HEK293 (cell line): ENCODE measurements at regions not wholly inside any gene's neighbourhood (a gene's known extent, or its start where the extent isn't known, plus 50 kb on each side); places are given as distances from the start of the nearest gene placed in this dataset.

Source experiments
- BCL6B ChIP-seq: fragments of 450-650 bp; formaldehyde crosslinking; IDR thresholded peaks from 2 replicates; pipeline ENCODE4 v1.5.1; 2017; ENCODE audit warnings: missing biosample characterization, missing genetic modification characterization
- CTCF ChIP-seq: fragments of 450-650 bp; formaldehyde crosslinking; IDR thresholded peaks from 2 replicates; pipeline ENCODE4 v1.5.1; 2016; ENCODE audit warnings: missing biosample characterization, missing genetic modification characterization
- OSR2 ChIP-seq: fragments of 450-650 bp; formaldehyde crosslinking; IDR thresholded peaks from 2 replicates; pipeline ENCODE4 v1.5.1; 2016; ENCODE audit warnings: missing biosample characterization, missing genetic modification characterization
- RBAK ChIP-seq: fragments of 450-650 bp; formaldehyde crosslinking; IDR thresholded peaks from 2 replicates; pipeline ENCODE4 v1.5.1; 2016; ENCODE audit warnings: missing biosample characterization, missing genetic modification characterization
- SCRT2 ChIP-seq: fragments of 450-650 bp; formaldehyde crosslinking; IDR thresholded peaks from 2 replicates; pipeline ENCODE4 v1.5.1; 2016; ENCODE audit warnings: missing biosample characterization, missing genetic modification characterization
- ZBTB26 ChIP-seq: fragments of 450-650 bp; formaldehyde crosslinking; optimal IDR thresholded peaks from 2 replicates; pipeline ENCODE3; 2016; ENCODE audit warnings: missing biosample characterization, mild to moderate bottlenecking, missing genetic modification characterization
- ZFP69B ChIP-seq: fragments of 450-650 bp; formaldehyde crosslinking; IDR thresholded peaks from 2 replicates; pipeline ENCODE4 v1.5.1; 2016; ENCODE audit warnings: missing biosample characterization, missing genetic modification characterization
- ZNF202 ChIP-seq: fragments of 450-650 bp; formaldehyde crosslinking; IDR thresholded peaks from 2 replicates; pipeline ENCODE4 v1.5.1; 2016; ENCODE audit warnings: missing biosample characterization, missing genetic modification characterization, borderline replicate concordance
- ZNF248 ChIP-seq: fragments of 450-650 bp; formaldehyde crosslinking; IDR thresholded peaks from 2 replicates; pipeline ENCODE4 v1.5.1; 2017; ENCODE audit warnings: missing biosample characterization, missing genetic modification characterization
- ZNF266 ChIP-seq: fragments of 450-650 bp; formaldehyde crosslinking; IDR thresholded peaks from 2 replicates; pipeline ENCODE4 v1.5.1; 2016; ENCODE audit warnings: missing biosample characterization, missing genetic modification characterization, low read depth
- ZNF274 ChIP-seq, 2 experiments: fragments of 200-500 bp in 1 of 2; fragments of 450-650 bp in 1 of 2; sonication (Bioruptor generic) in 1 of 2; formaldehyde crosslinking in 1 of 2; IDR thresholded peaks; 2 replicates each; pipeline versions ENCODE4 v1.5.1 to v1.6.1; 2014 to 2016; ENCODE audit warnings: borderline replicate concordance in 1 of 2, inconsistent platforms in 1 of 2, low read length in 1 of 2, missing biosample characterization in 1 of 2, missing genetic modification characterization in 1 of 2
- ZNF48 ChIP-seq: fragments of 450-650 bp; formaldehyde crosslinking; IDR thresholded peaks from 2 replicates; pipeline ENCODE4 v1.5.1; 2016; ENCODE audit warnings: missing biosample characterization, missing genetic modification characterization
- ZNF530 ChIP-seq: fragments of 450-650 bp; formaldehyde crosslinking; IDR thresholded peaks from 2 replicates; pipeline ENCODE4 v1.5.1; 2016; ENCODE audit warnings: low read depth, missing biosample characterization, missing genetic modification characterization
- ZNF544 ChIP-seq: fragments of 450-650 bp; formaldehyde crosslinking; IDR thresholded peaks from 2 replicates; pipeline ENCODE4 v1.5.0; 2017; ENCODE audit warnings: missing biosample characterization, missing genetic modification characterization
- ZNF580 ChIP-seq: fragments of 450-650 bp; formaldehyde crosslinking; IDR thresholded peaks from 2 replicates; pipeline ENCODE4 v1.5.1; 2016; ENCODE audit warnings: missing biosample characterization, missing genetic modification characterization
- ZNF600 ChIP-seq: fragments of 450-650 bp; formaldehyde crosslinking; IDR thresholded peaks from 2 replicates; pipeline ENCODE4 v1.5.1; 2016; ENCODE audit warnings: missing biosample characterization, missing genetic modification characterization
- ZNF626 ChIP-seq: fragments of 450-650 bp; sonication (Bioruptor Pico); formaldehyde crosslinking; IDR thresholded peaks from 2 replicates; pipeline ENCODE4 v1.5.1; 2018; ENCODE audit warnings: missing biosample characterization, missing genetic modification characterization, inconsistent platforms
- ZNF677 ChIP-seq: fragments of 450-650 bp; IDR thresholded peaks from 2 replicates; pipeline ENCODE4 v1.5.0; 2018; ENCODE audit warnings: missing biosample characterization, mild to moderate bottlenecking, missing genetic modification characterization, moderate library complexity
- ZNF692 ChIP-seq: fragments of 450-650 bp; formaldehyde crosslinking; IDR thresholded peaks from 2 replicates; pipeline ENCODE4 v1.5.1; 2016; ENCODE audit warnings: missing biosample characterization, missing genetic modification characterization
- ZNF704 ChIP-seq: fragments of 450-650 bp; formaldehyde crosslinking; IDR thresholded peaks from 2 replicates; pipeline ENCODE4 v1.5.1; 2016; ENCODE audit warnings: missing biosample characterization, missing genetic modification characterization
- ZNF777 ChIP-seq: fragments of 450-650 bp; formaldehyde crosslinking; IDR thresholded peaks from 2 replicates; pipeline ENCODE4 v1.5.1; 2017; ENCODE audit warnings: missing biosample characterization, missing genetic modification characterization, borderline replicate concordance
- ZNF785 ChIP-seq: fragments of 450-650 bp; formaldehyde crosslinking; IDR thresholded peaks from 2 replicates; pipeline ENCODE4 v1.5.1; 2016; ENCODE audit warnings: missing biosample characterization, missing genetic modification characterization
- ZNF792 ChIP-seq: fragments of 450-650 bp; formaldehyde crosslinking; IDR thresholded peaks from 2 replicates; pipeline ENCODE4 v1.5.1; 2016; ENCODE audit warnings: missing biosample characterization, missing genetic modification characterization
- ZSCAN5A ChIP-seq: fragments of 450-650 bp; formaldehyde crosslinking; IDR thresholded peaks from 2 replicates; pipeline ENCODE4 v1.5.1; 2016; ENCODE audit warnings: missing biosample characterization, missing genetic modification characterization
- ZXDB ChIP-seq: fragments of 450-650 bp; formaldehyde crosslinking; IDR thresholded peaks from 2 replicates; pipeline ENCODE4 v1.5.1; 2016; ENCODE audit warnings: missing biosample characterization, missing genetic modification characterization
- TF ChIP-seq, protein P1 (sequence below): fragments of 450-650 bp; formaldehyde crosslinking; IDR thresholded peaks from 2 replicates; pipeline ENCODE4 v1.5.1; 2016; ENCODE audit warnings: missing biosample characterization, missing genetic modification characterization
- TF ChIP-seq, protein P2 (sequence below): fragments of 450-650 bp; formaldehyde crosslinking; IDR thresholded peaks from 2 replicates; pipeline ENCODE4 v1.5.1; 2016; ENCODE audit warnings: missing biosample characterization, missing genetic modification characterization

DNA sequence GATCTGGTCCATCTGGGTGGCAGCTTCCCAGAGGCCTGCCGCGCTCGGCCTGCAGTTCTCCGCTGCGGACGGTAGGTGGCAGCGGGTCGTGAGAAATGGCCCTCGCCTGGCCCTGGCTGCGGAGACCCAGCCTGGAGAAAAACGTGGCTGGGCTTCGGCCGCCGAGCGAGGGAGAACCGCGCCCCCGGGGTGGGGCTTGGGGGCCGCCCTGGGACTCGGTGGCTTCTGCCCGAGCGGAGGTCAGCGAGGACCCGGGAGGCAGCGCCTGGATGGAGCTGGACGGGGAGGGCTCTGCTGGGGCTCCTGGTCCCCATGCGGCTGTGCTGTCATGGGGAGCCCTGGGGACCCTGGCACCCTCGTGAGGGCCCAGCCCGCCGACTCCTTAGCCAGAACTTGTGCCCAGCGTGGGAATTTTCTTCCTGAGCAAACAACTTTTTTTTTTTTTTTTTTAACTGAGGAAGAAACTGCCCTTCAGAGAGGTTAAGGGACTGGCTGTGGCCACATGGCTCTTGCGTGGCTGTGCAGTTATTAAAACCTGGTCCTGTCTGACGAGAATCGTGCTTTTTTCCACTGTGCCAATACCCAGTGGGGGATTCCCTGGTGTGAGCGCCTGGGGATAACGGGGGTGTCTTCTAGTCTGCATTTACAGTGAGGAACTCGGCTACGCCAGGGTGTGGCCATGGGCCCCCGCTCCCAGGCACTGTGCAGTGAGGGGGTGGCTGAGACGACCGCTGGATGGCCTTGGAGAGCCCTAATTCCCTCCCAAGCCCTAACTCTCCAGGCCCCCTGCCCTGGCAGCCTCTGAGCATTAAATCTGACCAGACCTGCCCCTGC lies 535.6 kb downstream of the INSC start (continued):
- no peak for TF ChIP-seq ZNF704 (tag by site-specific recombination)
- no peak for TF ChIP-seq ZFP69B (tag by site-specific recombination)
- TF ChIP-seq ZNF677 (tag by site-specific recombination), result no peak
- no peak for TF ChIP-seq ZNF248 (tag by site-specific recombination)
- no peak for TF ChIP-seq ZNF530 (tag by site-specific recombination)
- TF ChIP-seq ZNF544 (tag by site-specific recombination), result no peak
- no peak for TF ChIP-seq ZNF600
- TF ChIP-seq ZXDB (tag by site-specific recombination), result peak; percentile 68
- TF ChIP-seq CTCF (tag by site-specific recombination), result peak; percentile 95
- TF ChIP-seq ZNF792 (tag by site-specific recombination), result no peak
- TF ChIP-seq, protein P1, sequence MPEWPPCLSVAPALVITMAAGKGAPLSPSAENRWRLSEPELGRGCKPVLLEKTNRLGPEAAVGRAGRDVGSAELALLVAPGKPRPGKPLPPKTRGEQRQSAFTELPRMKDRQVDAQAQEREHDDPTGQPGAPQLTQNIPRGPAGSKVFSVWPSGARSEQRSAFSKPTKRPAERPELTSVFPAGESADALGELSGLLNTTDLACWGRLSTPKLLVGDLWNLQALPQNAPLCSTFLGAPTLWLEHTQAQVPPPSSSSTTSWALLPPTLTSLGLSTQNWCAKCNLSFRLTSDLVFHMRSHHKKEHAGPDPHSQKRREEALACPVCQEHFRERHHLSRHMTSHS (tag by site-specific recombination), result no peak
- TF ChIP-seq ZNF274 (IDR thresholded peaks at IDR 0.05; ENCODE audit: low read length), result no peak
- TF ChIP-seq ZNF274 (tag by site-specific recombination; IDR thresholded peaks at IDR 0.05; ENCODE audit: borderline replicate concordance), result no peak
- no peak for TF ChIP-seq ZNF202 (tag by site-specific recombination)
- no peak for TF ChIP-seq RBAK (tag by site-specific recombination)
- TF ChIP-seq ZNF777 (tag by site-specific recombination), result no peak
- TF ChIP-seq ZNF785, result no peak
- TF ChIP-seq BCL6B, result no peak
- TF ChIP-seq ZSCAN5A, result no peak
- TF ChIP-seq OSR2 (tag by site-specific recombination), result no peak
- TF ChIP-seq ZNF626 (tag by site-specific recombination), result no peak
- no peak for TF ChIP-seq ZNF48 (tag by site-specific recombination)
- peak; percentile 45; the same call in 1 of the 2 replicates for TF ChIP-seq SCRT2 (tag by site-specific recombination)
- TF ChIP-seq ZNF580 (tag by site-specific recombination), result 0 out of 2 replicates have a peak, but pooled peaks have one; percentile 17
- peak; percentile 44; the same call in 1 of the 2 replicates for TF ChIP-seq ZNF692 (tag by site-specific recombination)
- TF ChIP-seq ZNF266 (tag by site-specific recombination), result no peak
- TF ChIP-seq, protein P2, sequence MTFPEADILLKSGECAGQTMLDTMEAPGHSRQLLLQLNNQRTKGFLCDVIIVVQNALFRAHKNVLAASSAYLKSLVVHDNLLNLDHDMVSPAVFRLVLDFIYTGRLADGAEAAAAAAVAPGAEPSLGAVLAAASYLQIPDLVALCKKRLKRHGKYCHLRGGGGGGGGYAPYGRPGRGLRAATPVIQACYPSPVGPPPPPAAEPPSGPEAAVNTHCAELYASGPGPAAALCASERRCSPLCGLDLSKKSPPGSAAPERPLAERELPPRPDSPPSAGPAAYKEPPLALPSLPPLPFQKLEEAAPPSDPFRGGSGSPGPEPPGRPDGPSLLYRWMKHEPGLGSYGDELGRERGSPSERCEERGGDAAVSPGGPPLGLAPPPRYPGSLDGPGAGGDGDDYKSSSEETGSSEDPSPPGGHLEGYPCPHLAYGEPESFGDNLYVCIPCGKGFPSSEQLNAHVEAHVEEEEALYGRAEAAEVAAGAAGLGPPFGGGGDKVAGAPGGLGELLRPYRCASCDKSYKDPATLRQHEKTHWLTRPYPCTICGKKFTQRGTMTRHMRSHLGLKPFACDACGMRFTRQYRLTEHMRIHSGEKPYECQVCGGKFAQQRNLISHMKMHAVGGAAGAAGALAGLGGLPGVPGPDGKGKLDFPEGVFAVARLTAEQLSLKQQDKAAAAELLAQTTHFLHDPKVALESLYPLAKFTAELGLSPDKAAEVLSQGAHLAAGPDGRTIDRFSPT (tag by site-specific recombination), result peak; percentile 33; the same call in 1 of the 2 replicates
- TF ChIP-seq ZBTB26, result peak; percentile 35
